MG63 (cell line): ENCODE measurements at regions not wholly inside any gene's neighbourhood (a gene's known extent, or its start where the extent isn't known, plus 50 kb on each side); places are given as distances from the start of the nearest gene placed in this dataset.
"Not testable (repeated sequence)": the region's sequence is repeated elsewhere in the genome, so short reads cannot be mapped to it uniquely, and the experiment has no call there.

Experiments used
- DNase-seq: peaks from one replicate; pipeline ENCODE4 v3.0.0-alpha.2; 2020
- H3K27me3 ChIP-seq: fragments of 250-450 bp; sonication (Bioruptor Pico); 2 replicates; pipeline ENCODE4 v1.5.1; 2020; ENCODE audit warnings: mild to moderate bottlenecking, moderate library complexity
- H3K36me3 ChIP-seq: fragments of 250-450 bp; sonication (Bioruptor Pico); 2 replicates; pipeline ENCODE4 v1.5.1; 2020; ENCODE audit warnings: mild to moderate bottlenecking, moderate library complexity
- H3K4me3 ChIP-seq: fragments of 250-450 bp; sonication (Bioruptor Pico); 2 replicates; pipeline ENCODE4 v1.5.1; 2020; ENCODE audit warnings: mild to moderate bottlenecking, moderate library complexity
- H3K9me3 ChIP-seq: fragments of 250-450 bp; sonication (Bioruptor Pico); 2 replicates; pipeline ENCODE4 v1.5.1; 2020; ENCODE audit warnings: mild to moderate bottlenecking, moderate library complexity

- Histone ChIP-seq H3K36me3 (no peaks in the 10 kb centered on the region), H3K4me3 (no peak overlapping the region), H3K9me3 (peaks cover 14% of the 10 kb centered on the region), H3K27me3 (no peaks in the 10 kb centered on the region)
- DNase-seq, result no peak
Observed at GRCh38 chr5:123294544-123294943, 128.7 kb downstream of the CEP120 start.

DNA sequence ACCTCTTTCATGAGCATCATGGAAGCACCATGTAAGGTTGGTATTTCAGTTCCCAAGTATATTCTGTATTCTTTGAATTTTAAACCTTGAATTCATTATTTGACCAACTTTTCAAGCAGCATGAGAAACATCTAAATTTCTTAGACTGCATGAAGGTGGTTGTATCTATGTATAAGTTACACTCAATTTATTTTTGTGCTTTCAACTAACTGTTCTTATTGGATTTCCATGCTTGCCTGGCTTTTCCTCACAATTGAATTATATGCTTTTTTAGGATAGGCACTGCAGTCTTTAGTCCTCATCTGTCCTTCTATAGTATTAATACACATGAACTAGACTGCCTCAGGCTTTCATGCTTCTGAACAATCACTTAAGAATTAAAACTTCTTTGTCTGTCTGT lies 134.0 kb downstream of the CEP120 start:
- no peaks in the 10 kb centered on the region; the same call in 1 of the 2 replicates for H3K9me3 ChIP-seq
- no peak overlapping the region for H3K4me3 ChIP-seq
- no peak for DNase-seq
- H3K36me3 ChIP-seq, result no peaks in the 10 kb centered on the region
- H3K27me3 ChIP-seq, result no peaks in the 10 kb centered on the region

GRCh38 chr5:123287881-123288280 lies 135.3 kb downstream of the CEP120 start:
- no peak for DNase-seq
- no peaks in the 10 kb centered on the region for H3K27me3 ChIP-seq
- no peaks in the 10 kb centered on the region for H3K36me3 ChIP-seq
- H3K9me3 ChIP-seq, result no peaks in the 10 kb centered on the region; the same call in 1 of the 2 replicates
- no peak overlapping the region for H3K4me3 ChIP-seq

- Histone ChIP-seq H3K27me3 (no peaks in the 10 kb centered on the region), H3K4me3 (no peak overlapping the region), H3K36me3 (no peaks in the 10 kb centered on the region), H3K9me3 (no peaks in the 10 kb centered on the region; the same call in 1 of the 2 replicates)
- no peak for DNase-seq
Observed at GRCh38 chr5:123286891-123287290, 136.3 kb downstream of the CEP120 start.

GRCh38 chr5:123285122-123286023 lies 137.8 kb downstream of the CEP120 start:
- Histone ChIP-seq H3K4me3 (no peak overlapping the region), H3K36me3 (no peaks in the 10 kb centered on the region), H3K27me3 (no peaks in the 10 kb centered on the region)

DNA sequence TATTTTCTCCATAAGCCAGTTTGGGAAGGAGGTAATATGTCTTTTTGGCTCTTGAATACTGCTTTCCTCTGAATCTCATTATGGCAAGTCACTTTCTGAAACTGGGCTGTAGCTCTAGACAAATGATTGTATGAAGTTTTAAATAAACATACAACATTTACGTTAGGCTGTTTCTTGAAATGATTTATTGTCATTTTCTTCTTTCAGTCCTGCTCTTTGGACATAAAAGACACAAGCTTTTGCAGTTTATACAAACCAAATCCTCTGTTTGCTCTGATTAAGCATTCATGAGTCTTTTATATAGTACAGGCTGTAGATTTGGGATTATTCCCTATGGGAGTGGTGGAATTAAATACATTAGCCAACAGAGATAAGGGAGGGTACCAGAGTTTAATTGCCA lies 139.7 kb downstream of the CEP120 start:
- Histone ChIP-seq H3K36me3 (no peaks in the 10 kb centered on the region), H3K4me3 (peak overlapping the region; percentile 3; the same call in 1 of the 2 replicates), H3K9me3 (no peaks in the 10 kb centered on the region), H3K27me3 (no peaks in the 10 kb centered on the region)
- DNase-seq, result no peak

More at GRCh38 chr5:123285122-123286023, 137.8 kb downstream of the CEP120 start:
- H3K9me3 ChIP-seq, result no peaks in the 10 kb centered on the region; the same call in 1 of the 2 replicates
- DNase-seq, result peak; percentile 13

DNA sequence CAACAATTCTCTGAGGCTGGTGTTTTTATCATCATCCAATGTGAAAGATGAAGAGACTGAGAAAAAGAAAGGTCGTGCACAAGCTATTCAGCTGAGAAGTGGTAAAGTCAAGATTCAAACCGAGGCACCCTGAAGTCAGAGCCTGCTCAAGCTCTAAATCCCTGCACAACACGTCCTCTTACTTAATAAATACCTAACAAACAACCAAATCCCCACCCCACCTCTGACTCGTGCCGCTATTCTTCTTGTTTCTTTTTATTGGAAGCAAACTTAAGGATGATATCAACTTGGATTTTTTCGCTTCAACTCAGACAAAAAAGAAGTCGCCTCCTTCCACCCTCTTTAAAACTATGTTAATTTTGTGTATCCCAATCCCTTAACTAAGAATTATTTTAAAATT lies 140.2 kb downstream of the CEP120 start:
- peak; percentile 71 for DNase-seq
- Histone ChIP-seq H3K9me3 (no peaks in the 10 kb centered on the region), H3K27me3 (no peaks in the 10 kb centered on the region), H3K4me3 (peak overlapping the region; percentile 3; the same call in 1 of the 2 replicates), H3K36me3 (no peaks in the 10 kb centered on the region)

DNA sequence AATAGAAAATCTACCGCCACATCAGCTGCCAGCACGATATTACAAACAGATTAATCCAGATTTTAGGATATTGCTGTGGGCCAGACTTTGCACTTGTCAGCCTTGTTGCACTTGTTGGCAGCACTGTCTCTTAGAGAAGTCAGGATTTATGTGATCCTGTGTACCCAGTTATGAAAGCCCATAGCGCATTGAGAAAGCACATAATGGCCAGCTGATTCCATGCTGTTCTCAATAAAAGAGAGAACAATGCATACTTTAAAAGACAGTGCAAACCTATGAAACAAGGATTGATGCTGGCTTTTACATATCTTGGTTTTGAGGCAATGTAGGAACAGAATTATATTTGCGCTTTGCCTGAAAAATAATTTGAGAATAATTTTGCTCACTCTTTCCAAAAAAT lies 140.8 kb downstream of the CEP120 start:
- H3K36me3 ChIP-seq, result no peaks in the 10 kb centered on the region
- no peak overlapping the region for H3K4me3 ChIP-seq
- no peak for DNase-seq
- no peaks in the 10 kb centered on the region for H3K27me3 ChIP-seq
- H3K9me3 ChIP-seq, result no peaks in the 10 kb centered on the region

- H3K36me3 ChIP-seq, DNase-seq, H3K27me3 ChIP-seq, H3K4me3 ChIP-seq, H3K9me3 ChIP-seq: not testable (repeated sequence)
Observed at GRCh38 chr5:123280854-123281253, 142.3 kb downstream of the CEP120 start.

GRCh38 chr5:123279136-123279535 lies 144.1 kb downstream of the CEP120 start:
- DNase-seq, result no peak
- no peaks in the 10 kb centered on the region for H3K27me3 ChIP-seq
- no peak overlapping the region for H3K4me3 ChIP-seq
- no peaks in the 10 kb centered on the region for H3K9me3 ChIP-seq
- no peaks in the 10 kb centered on the region for H3K36me3 ChIP-seq

GRCh38 chr5:123278284-123278683 lies 144.9 kb downstream of the CEP120 start:
- Histone ChIP-seq H3K9me3 (no peaks in the 10 kb centered on the region), H3K36me3 (no peaks in the 10 kb centered on the region), H3K27me3 (no peaks in the 10 kb centered on the region), H3K4me3 (no peak overlapping the region)
- DNase-seq, result no peak

DNA sequence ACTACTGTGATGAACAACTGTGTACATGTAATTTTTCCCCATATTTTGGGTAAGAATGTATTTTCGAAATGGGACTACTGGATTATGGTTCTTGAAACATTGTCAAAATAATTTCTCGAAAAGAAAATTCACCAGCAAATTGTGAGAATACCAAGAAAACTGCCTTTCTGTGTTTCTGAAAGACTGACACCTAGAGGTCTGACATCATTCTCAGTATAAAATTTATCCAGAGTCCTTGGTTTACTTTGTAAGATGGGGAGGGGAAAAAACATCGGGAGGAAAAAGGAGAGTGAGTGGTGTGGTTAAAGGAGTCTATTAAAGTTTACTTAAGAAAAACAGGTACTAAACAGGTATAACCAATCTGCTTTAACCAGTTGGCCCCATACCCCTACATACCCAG lies 149.2 kb downstream of the CEP120 start:
- Histone ChIP-seq H3K27me3 (no peaks in the 10 kb centered on the region), H3K36me3 (no peaks in the 10 kb centered on the region), H3K9me3 (no peaks in the 10 kb centered on the region), H3K4me3 (no peak overlapping the region)
- no peak for DNase-seq

GRCh38 chr5:123273095-123273494 lies 150.1 kb downstream of the CEP120 start:
- H3K4me3 ChIP-seq, result no peak overlapping the region
- no peak for DNase-seq
- H3K27me3 ChIP-seq, result no peaks in the 10 kb centered on the region
- H3K9me3 ChIP-seq, result no peaks in the 10 kb centered on the region
- H3K36me3 ChIP-seq, result no peaks in the 10 kb centered on the region

- no peak for DNase-seq
- no peak overlapping the region for H3K4me3 ChIP-seq
- H3K9me3 ChIP-seq, result no peaks in the 10 kb centered on the region
- H3K27me3 ChIP-seq, result no peaks in the 10 kb centered on the region
- H3K36me3 ChIP-seq, result no peaks in the 10 kb centered on the region
Observed at GRCh38 chr5:123269851-123270250, 153.4 kb downstream of the CEP120 start.

DNA sequence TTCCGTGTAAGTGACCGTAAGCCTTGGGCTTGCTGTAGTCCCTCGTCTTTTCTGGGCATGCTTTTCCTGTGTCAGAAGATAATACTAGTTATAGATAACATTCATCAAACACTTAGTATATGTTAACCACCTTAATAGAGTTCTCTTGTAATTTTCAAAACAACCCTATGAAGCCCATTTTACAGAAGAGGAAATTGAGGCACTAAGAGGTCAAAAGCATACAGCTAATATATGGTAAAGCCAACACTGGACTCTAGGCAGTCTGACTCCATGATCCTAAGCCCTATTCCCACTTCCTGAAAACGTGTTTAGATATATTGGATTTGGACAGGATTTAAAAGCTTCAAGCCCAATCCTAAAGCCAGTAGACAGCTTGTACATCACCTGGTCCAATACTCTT lies 153.8 kb downstream of the CEP120 start:
- H3K27me3 ChIP-seq, result no peaks in the 10 kb centered on the region
- no peaks in the 10 kb centered on the region for H3K9me3 ChIP-seq
- no peaks in the 10 kb centered on the region for H3K36me3 ChIP-seq
- H3K4me3 ChIP-seq, result no peak overlapping the region
- DNase-seq, result no peak

DNA sequence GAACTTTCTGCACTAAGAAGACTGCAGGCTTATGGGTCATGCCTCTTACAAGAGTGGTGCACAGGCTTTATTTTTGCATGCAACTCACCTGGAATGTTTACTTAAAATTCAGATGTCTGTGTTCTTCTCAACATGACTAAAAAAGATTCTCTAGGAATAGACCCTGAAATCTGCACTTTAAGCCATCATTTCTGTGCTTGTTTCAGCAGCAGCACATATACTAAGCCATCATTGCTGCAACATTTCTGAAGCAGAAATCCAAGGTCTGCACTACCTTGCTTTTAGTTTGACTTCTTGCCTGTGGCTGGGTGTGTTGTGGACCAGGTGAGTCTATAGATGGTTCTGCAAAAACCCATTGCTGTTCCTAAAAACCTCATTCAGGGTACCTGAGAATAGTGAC lies 156.8 kb downstream of the CEP120 start:
- no peak for DNase-seq
- H3K9me3 ChIP-seq, result no peaks in the 10 kb centered on the region
- H3K4me3 ChIP-seq, result no peak overlapping the region
- no peaks in the 10 kb centered on the region for H3K36me3 ChIP-seq
- no peaks in the 10 kb centered on the region for H3K27me3 ChIP-seq

DNA sequence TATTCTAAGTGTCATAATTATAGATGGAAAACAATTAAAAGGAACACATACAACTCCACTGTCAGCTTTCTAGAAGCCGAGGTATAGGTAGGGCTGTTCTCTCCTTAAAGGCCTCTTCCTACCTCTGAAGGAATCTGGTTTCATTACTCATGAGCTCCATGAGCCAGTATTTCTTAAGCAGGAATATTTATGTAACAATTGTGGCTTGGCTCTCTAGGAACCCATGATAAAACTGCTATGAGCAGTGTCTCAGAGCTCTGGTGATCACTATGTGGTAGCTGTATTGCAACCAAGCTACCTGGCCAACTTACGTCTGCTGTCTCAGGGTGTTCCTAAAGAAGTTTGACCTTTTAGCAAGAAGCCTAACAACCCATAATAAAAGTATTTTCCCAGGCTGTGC lies 157.7 kb downstream of the CEP120 start:
- Histone ChIP-seq H3K9me3 (no peaks in the 10 kb centered on the region), H3K27me3 (no peaks in the 10 kb centered on the region), H3K4me3 (no peak overlapping the region), H3K36me3 (no peaks in the 10 kb centered on the region)
- DNase-seq, result no peak

DNA sequence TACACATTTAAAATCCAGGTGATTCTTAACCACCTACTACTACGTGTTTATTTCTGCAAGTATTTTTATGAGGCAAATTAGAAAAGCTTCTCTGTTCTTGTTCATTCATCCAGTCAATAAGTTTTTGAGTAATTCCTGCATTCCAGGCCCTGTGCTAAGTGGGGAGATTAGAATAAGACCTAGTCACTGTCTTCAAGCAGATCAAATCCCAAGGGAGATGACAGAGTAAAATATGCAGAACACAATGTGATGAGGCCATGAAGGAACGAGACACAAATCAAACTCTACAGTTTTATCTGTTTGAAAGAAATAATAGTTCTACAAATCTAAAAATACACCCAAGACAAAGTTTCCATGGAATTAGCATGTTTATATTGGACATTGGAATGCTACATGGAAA lies 158.8 kb downstream of the CEP120 start:
- Histone ChIP-seq H3K36me3 (no peaks in the 10 kb centered on the region), H3K27me3 (no peaks in the 10 kb centered on the region), H3K4me3 (no peak overlapping the region), H3K9me3 (no peaks in the 10 kb centered on the region)
- no peak for DNase-seq
